ENCODE measurements at regions not wholly inside any gene's neighbourhood (a gene's known extent, or its start where the extent isn't known, plus 50 kb on each side); places are given as distances from the start of the nearest gene placed in this dataset.

GRCh38 chr1:105416261-105416660 lies 1640.2 kb upstream of the PRMT6 start:
- Histone ChIP-seq H3K4me3 (ENCODE audit: low read depth, low read length) (no peak overlapping the region), H3K27ac (no peak overlapping the region), H3K27me3 (ENCODE audit: insufficient read depth, low read depth, severe bottlenecking) (no peaks in the 10 kb centered on the region), H3K9me3 (ENCODE audit: severe bottlenecking) (no peaks in the 10 kb centered on the region), H3K36me3 (no peaks in the 10 kb centered on the region)
- DNase-seq, result no peak
- no peak for TF ChIP-seq CTCF (IDR thresholded peaks at IDR 0.05; ENCODE audit: low read depth, low read length)

- Histone ChIP-seq H3K36me3 (no peaks in the 10 kb centered on the region), H3K27ac (no peak overlapping the region), H3K4me3 (ENCODE audit: low read depth, low read length) (no peak overlapping the region), H3K9me3 (ENCODE audit: severe bottlenecking) (no peaks in the 10 kb centered on the region), H3K27me3 (ENCODE audit: insufficient read depth, low read depth, severe bottlenecking) (no peaks in the 10 kb centered on the region)
- TF ChIP-seq CTCF (IDR thresholded peaks at IDR 0.05; ENCODE audit: low read depth, low read length), result no peak
- no peak for DNase-seq
These were observed 1637.4 kb upstream of the PRMT6 start for GRCh38 chr1:105419030-105419429.

- Histone ChIP-seq H3K36me3 (no peaks in the 10 kb centered on the region), H3K27ac (no peak overlapping the region), H3K27me3 (ENCODE audit: insufficient read depth, low read depth, severe bottlenecking) (no peaks in the 10 kb centered on the region), H3K9me3 (ENCODE audit: severe bottlenecking) (no peaks in the 10 kb centered on the region), H3K4me3 (ENCODE audit: low read depth, low read length) (no peak overlapping the region)
- no peak for DNase-seq
- no peak for TF ChIP-seq CTCF (IDR thresholded peaks at IDR 0.05; ENCODE audit: low read depth, low read length)
These were observed 1628.9 kb upstream of the PRMT6 start for GRCh38 chr1:105427543-105427942.

- H3K27me3 ChIP-seq (ENCODE audit: insufficient read depth, low read depth, severe bottlenecking), result no peaks in the 10 kb centered on the region
- no peak for DNase-seq
- no peak for TF ChIP-seq CTCF (IDR thresholded peaks at IDR 0.05; ENCODE audit: low read depth, low read length)
These were observed 1619.8 kb upstream of the PRMT6 start for GRCh38 chr1:105436589-105437259.

GRCh38 chr1:105437847-105438246 lies 1618.6 kb upstream of the PRMT6 start:
- Histone ChIP-seq H3K27ac (no peak overlapping the region), H3K27me3 (ENCODE audit: insufficient read depth, low read depth, severe bottlenecking) (no peaks in the 10 kb centered on the region)

More at GRCh38 chr1:105436589-105437259, 1619.8 kb upstream of the PRMT6 start:
- H3K9me3 ChIP-seq (ENCODE audit: severe bottlenecking), result no peaks in the 10 kb centered on the region
- H3K4me3 ChIP-seq (ENCODE audit: low read depth, low read length), result no peak overlapping the region
- H3K36me3 ChIP-seq, result no peaks in the 10 kb centered on the region
- no peak overlapping the region for H3K27ac ChIP-seq

More at GRCh38 chr1:105437847-105438246, 1618.6 kb upstream of the PRMT6 start:
- no peak overlapping the region for H3K4me3 ChIP-seq (ENCODE audit: low read depth, low read length)
- no peaks in the 10 kb centered on the region for H3K9me3 ChIP-seq (ENCODE audit: severe bottlenecking)
- no peak for TF ChIP-seq CTCF (IDR thresholded peaks at IDR 0.05; ENCODE audit: low read depth, low read length)
- H3K36me3 ChIP-seq, result no peaks in the 10 kb centered on the region
- no peak for DNase-seq

All from WERI-Rb-1 (cell line).